Uterus (tissue), 3 donors: ENCODE measurements at regions not wholly inside any gene's neighbourhood (a gene's known extent, or its start where the extent isn't known, plus 50 kb on each side); places are given as distances from the start of the nearest gene placed in this dataset.
"Not testable (repeated sequence)": the region's sequence is repeated elsewhere in the genome, so short reads cannot be mapped to it uniquely, and the experiment has no call there.

ENCODE experiments used
- DNase-seq, 2 donors: peaks; one replicate each; pipeline ENCODE4 v3.0.0-alpha.2; 2019 to 2020
- H3K27ac ChIP-seq, 2 donors: fragments of 200-600 bp; sonication (generic); 1 replicate in 1 of 2; 2 replicates in 1 of 2; pipeline ENCODE4 v1.5.1; 2016 to 2018
- H3K27me3 ChIP-seq, 2 donors: fragments of 200-600 bp; sonication (generic); one replicate each; pipeline ENCODE4 v1.5.1; 2018 to 2019; ENCODE audit warnings: control low read depth in 1 of 2
- H3K36me3 ChIP-seq, 2 donors: fragments of 200-600 bp; sonication (generic); one replicate each; pipeline ENCODE4 v1.5.1; 2019; ENCODE audit warnings: control low read depth in 1 of 2
- H3K4me1 ChIP-seq, 2 donors: fragments of 200-600 bp; sonication (generic); one replicate each; pipeline ENCODE4 v1.5.1; 2018 to 2019; ENCODE audit warnings: control low read depth in 1 of 2
- H3K4me3 ChIP-seq, 2 donors: fragments of 200-600 bp; sonication (generic); 1 replicate in 1 of 2; 2 replicates in 1 of 2; pipeline ENCODE4 v1.5.1; 2018 to 2019; ENCODE audit warnings: mild to moderate bottlenecking in 1 of 2
- H3K9me3 ChIP-seq, 2 donors: fragments of 200-600 bp; sonication (generic); one replicate each; pipeline ENCODE4 v1.5.1; 2019; ENCODE audit warnings: control low read depth in 1 of 2
- CTCF ChIP-seq, 4 experiments: fragments of 200-600 bp in 2 of 4; fragments of 450-650 bp in 2 of 4; sonication (generic) in 2 of 4; IDR thresholded peaks; one replicate each; pipeline ENCODE4 v1.5.1; 2016 to 2019; ENCODE audit warnings: antibody characterized with exemption in 4 of 4, mild to moderate bottlenecking in 2 of 4, moderate library complexity in 1 of 4
- POLR2A ChIP-seq, 2 donors: fragments of 450-650 bp; IDR thresholded peaks; one replicate each; pipeline ENCODE4 v1.6.1; 2016; ENCODE audit warnings: antibody characterized with exemption in 2 of 2, mild to moderate bottlenecking in 1 of 2, moderate library complexity in 1 of 2
- intact Hi-C: fragments of 100-400 bp; cut with DNase I; formaldehyde crosslinking; loops from one replicate; pipeline ENCODE4 v1.15.1; 2023; ENCODE audit warnings: low total_unique reads
- donor health status: DM: yes; HTN: yes; CAD: no.

GRCh38 chr5:157949520-157949919 is 90.6 kb upstream of the CLINT1 start:
- H3K4me3 ChIP-seq, result no peak overlapping the region
- intact Hi-C loops, result no loop called here
- no peaks in the 10 kb centered on the region for H3K9me3 ChIP-seq
- no peak for TF ChIP-seq CTCF (IDR thresholded peaks at IDR 0.05)
- TF ChIP-seq POLR2A (IDR thresholded peaks at IDR 0.05), result no peak
- no peaks in the 10 kb centered on the region for H3K4me1 ChIP-seq
- H3K27ac ChIP-seq, result peak overlapping the region; percentile 51 to 83
- H3K36me3 ChIP-seq, result no peaks in the 10 kb centered on the region
- DNase-seq, result no peak
- no peaks in the 10 kb centered on the region for H3K27me3 ChIP-seq

- Histone ChIP-seq H3K36me3 (no peaks in the 10 kb centered on the region), H3K4me3 (no peak overlapping the region), H3K27ac (peak overlapping the region; percentile 55 to 83), H3K27me3 (no peaks in the 10 kb centered on the region), H3K4me1 (no peaks in the 10 kb centered on the region), H3K9me3 (no peaks in the 10 kb centered on the region)
- intact Hi-C loops, result no loop called here
- DNase-seq, result peak; percentile 91 to 94
- no peak for TF ChIP-seq POLR2A (IDR thresholded peaks at IDR 0.05)
- TF ChIP-seq CTCF (IDR thresholded peaks at IDR 0.05), result peak; percentile 78 to 90 (median 82)
Measured at GRCh38 chr5:157948738-157949410, 89.9 kb upstream of the CLINT1 start.

- Histone ChIP-seq H3K9me3 (no peaks in the 10 kb centered on the region), H3K27ac (no peak overlapping the region), H3K4me3 (no peak overlapping the region), H3K36me3 (no peaks in the 10 kb centered on the region), H3K4me1 (no peaks in the 10 kb centered on the region), H3K27me3 (no peaks in the 10 kb centered on the region)
- TF ChIP-seq POLR2A (IDR thresholded peaks at IDR 0.05) (no peak), CTCF (IDR thresholded peaks at IDR 0.05) (no peak)
- intact Hi-C loops, result no loop called here
- no peak for DNase-seq
Measured at GRCh38 chr5:157947156-157947555, 88.2 kb upstream of the CLINT1 start.

GRCh38 chr5:157945822-157946221 is 86.9 kb upstream of the CLINT1 start:
- H3K36me3 ChIP-seq, intact Hi-C loops, H3K4me3 ChIP-seq, H3K4me1 ChIP-seq, H3K9me3 ChIP-seq, H3K27ac ChIP-seq, DNase-seq, H3K27me3 ChIP-seq: not testable (repeated sequence)

- H3K4me1 ChIP-seq, result no peaks in the 10 kb centered on the region
- intact Hi-C loops, result no loop called here
- no peak for DNase-seq
- no peaks in the 10 kb centered on the region for H3K27me3 ChIP-seq
- no peaks in the 10 kb centered on the region for H3K36me3 ChIP-seq
- no peak overlapping the region for H3K27ac ChIP-seq
- TF ChIP-seq CTCF (IDR thresholded peaks at IDR 0.05), result no peak
- no peaks in the 10 kb centered on the region for H3K9me3 ChIP-seq
- no peak overlapping the region for H3K4me3 ChIP-seq
Measured at GRCh38 chr5:157944938-157945337, 86.0 kb upstream of the CLINT1 start.
